Neuronal stem cell (in vitro differentiated cells): ENCODE measurements at regions not wholly inside any gene's neighbourhood (a gene's known extent, or its start where the extent isn't known, plus 50 kb on each side); places are given as distances from the start of the nearest gene placed in this dataset.

Experiments used
- DNase-seq: peaks from one replicate; pipeline ENCODE4 v3.0.0-alpha.2; 2013; ENCODE audit warnings: low spot score
- H2AFZ ChIP-seq: one replicate; pipeline ENCODE4 v1.6.1; 2013; ENCODE audit warnings: mild to moderate bottlenecking, low read length, inconsistent platforms
- H2AK5ac ChIP-seq: 2 replicates; pipeline ENCODE4 v1.6.1; 2013; ENCODE audit warnings: low read depth, mild to moderate bottlenecking, inconsistent platforms, low read length, moderate library complexity, mixed read lengths
- H2BK120ac ChIP-seq: 2 replicates; pipeline ENCODE4 v1.6.1; 2013; ENCODE audit warnings: low read depth, mild to moderate bottlenecking, inconsistent platforms, low read length, moderate library complexity, mixed read lengths
- H2BK12ac ChIP-seq: one replicate; pipeline ENCODE4 v1.6.1; 2013; ENCODE audit warnings: low read length, inconsistent platforms
- H2BK15ac ChIP-seq: 2 replicates; pipeline ENCODE4 v1.6.1; 2013; ENCODE audit warnings: mild to moderate bottlenecking, low read length, inconsistent platforms, mixed read lengths
- H2BK5ac ChIP-seq: one replicate; pipeline ENCODE4 v1.6.1; 2013; ENCODE audit warnings: inconsistent platforms, mild to moderate bottlenecking, low read length, moderate library complexity
- H3K14ac ChIP-seq: one replicate; pipeline ENCODE4 v1.6.1; 2013; ENCODE audit warnings: low read length, inconsistent platforms
- H3K18ac ChIP-seq: 2 replicates; pipeline ENCODE4 v1.6.1; 2013; ENCODE audit warnings: low read length, inconsistent platforms
- H3K23ac ChIP-seq: 2 replicates; pipeline ENCODE4 v1.6.1; 2013; ENCODE audit warnings: low read depth, mild to moderate bottlenecking, mixed read lengths, low read length, inconsistent platforms; ENCODE audit not compliant: poor library complexity
- H3K27ac ChIP-seq: replicated peaks from 3 replicates; pipeline ENCODE4 v1.5.1; 2013; ENCODE audit warnings: low read length, inconsistent platforms
- H3K27me3 ChIP-seq, 3 experiments: 2 replicates each; pipeline ENCODE4 v1.6.1; 2013; ENCODE audit warnings: low read length in 3 of 3, mild to moderate bottlenecking in 2 of 3, inconsistent platforms in 1 of 3, low read depth in 1 of 3, mixed read lengths in 1 of 3, moderate library complexity in 1 of 3; ENCODE audit not compliant: control insufficient read depth in 3 of 3, insufficient read depth in 3 of 3
- H3K36me3 ChIP-seq, 2 donors: replicated peaks in 1 of 2; 2 replicates each; pipeline ENCODE4 v1.6.1; 2013; ENCODE audit warnings: low read length in 2 of 2; ENCODE audit not compliant: control insufficient read depth in 2 of 2, insufficient read depth in 2 of 2
- H3K4ac ChIP-seq: 2 replicates; pipeline ENCODE4 v1.6.1; 2013; ENCODE audit warnings: inconsistent platforms, mild to moderate bottlenecking, low read length, moderate library complexity
- H3K4me1 ChIP-seq, 2 donors: 1 replicate in 1 of 2; 2 replicates in 1 of 2; pipeline ENCODE4 v1.6.1; 2013; ENCODE audit warnings: low read length in 2 of 2, low read depth in 1 of 2; ENCODE audit not compliant: control insufficient read depth in 2 of 2, insufficient read depth in 1 of 2
- H3K4me2 ChIP-seq: one replicate; pipeline ENCODE4 v1.6.1; 2013; ENCODE audit warnings: mild to moderate bottlenecking, low read length, inconsistent platforms; ENCODE audit not compliant: insufficient read depth, poor library complexity, severe bottlenecking
- H3K4me3 ChIP-seq, 2 donors: 2 replicates each; pipeline ENCODE4 v1.5.1; 2013; ENCODE audit warnings: low read length in 2 of 2, mild to moderate bottlenecking in 2 of 2, inconsistent platforms in 1 of 2, moderate library complexity in 1 of 2
- H3K79me1 ChIP-seq: one replicate; pipeline ENCODE4 v1.6.1; 2013; ENCODE audit warnings: low read depth, mild to moderate bottlenecking, inconsistent platforms, low read length, moderate library complexity
- H3K9ac ChIP-seq: one replicate; pipeline ENCODE4 v1.6.1; 2013; ENCODE audit warnings: mild to moderate bottlenecking, low read depth, low read length, inconsistent platforms; ENCODE audit not compliant: poor library complexity
- H3K9me3 ChIP-seq, 2 donors: replicated peaks in 1 of 2; 2 replicates each; pipeline versions ENCODE3 to v1.6.1; 2013; ENCODE audit warnings: low read length in 2 of 2, mild to moderate bottlenecking in 2 of 2, inconsistent platforms in 1 of 2, low read depth in 1 of 2, mixed read lengths in 1 of 2, moderate library complexity in 1 of 2; ENCODE audit not compliant: control insufficient read depth in 2 of 2, insufficient read depth in 1 of 2
- H4K8ac ChIP-seq: one replicate; pipeline ENCODE4 v1.6.1; 2013; ENCODE audit warnings: low read depth, mild to moderate bottlenecking, inconsistent platforms, low read length, moderate library complexity
- H4K91ac ChIP-seq: one replicate; pipeline ENCODE4 v1.6.1; 2013; ENCODE audit warnings: low read length, low read depth, mild to moderate bottlenecking, inconsistent platforms; ENCODE audit not compliant: poor library complexity
- WGBS, 2 donors: extraction: QIAGEN DNeasy Blood & Tissue Kit; methylation state at CpG; one replicate each; pipeline ENCODE4 v1.1.7; 2013; ENCODE audit warnings: missing lambda C conversion rate in 2 of 2, mixed read lengths in 1 of 2; ENCODE audit not compliant: insufficient read length in 2 of 2, insufficient replicate concordance in 1 of 2; ENCODE audit errors: extremely low coverage in 2 of 2; 5-methylcytosine and 5-hydroxymethylcytosine counted together

GRCh38 chr11:122276221-122276620, 160.2 kb upstream of the BLID start:
- no peak overlapping the region for H3K18ac ChIP-seq
- H2BK12ac ChIP-seq: no peak overlapping the region
- no peak overlapping the region for H4K91ac ChIP-seq
- no peaks in the 10 kb centered on the region for H3K9me3 ChIP-seq
- H3K9ac ChIP-seq: no peak overlapping the region
- H3K27me3 ChIP-seq: no peaks in the 10 kb centered on the region
- H3K4me1 ChIP-seq: peaks cover 3 to 7% of the 10 kb centered on the region in 2 donors
- no peak overlapping the region for H2AFZ ChIP-seq
- H2BK120ac ChIP-seq: no peak overlapping the region
- DNase-seq: no peak
- H3K36me3 ChIP-seq: no peaks in the 10 kb centered on the region
- no peaks in the 10 kb centered on the region for H3K79me1 ChIP-seq
- no peak overlapping the region for H3K14ac ChIP-seq
- no peak overlapping the region for H3K23ac ChIP-seq
- H4K8ac ChIP-seq: no peak overlapping the region
- WGBS, 2 donors: no CpG with 5 or more reads among the region's 1 CpG
- no peak overlapping the region for H2AK5ac ChIP-seq
- H2BK5ac ChIP-seq: no peak overlapping the region
- H3K27ac ChIP-seq: no peak overlapping the region
- no peak overlapping the region for H3K4me2 ChIP-seq
- H2BK15ac ChIP-seq: no peak overlapping the region
- H3K4me3 ChIP-seq: no peak overlapping the region
- no peak overlapping the region for H3K4ac ChIP-seq

GRCh38 chr11:122275508-122275907, 159.5 kb upstream of the BLID start:
- H3K4me1 ChIP-seq: peaks cover 3 to 11% of the 10 kb centered on the region in 2 donors
- no peak overlapping the region for H4K8ac ChIP-seq
- no peaks in the 10 kb centered on the region for H3K79me1 ChIP-seq
- H4K91ac ChIP-seq: no peak overlapping the region
- no peak overlapping the region for H2BK5ac ChIP-seq
- H3K9me3 ChIP-seq: no peaks in the 10 kb centered on the region
- H2BK12ac ChIP-seq: no peak overlapping the region
- H2AK5ac ChIP-seq: no peak overlapping the region
- H3K4me3 ChIP-seq: no peak overlapping the region
- no peak overlapping the region for H3K4me2 ChIP-seq
- no peaks in the 10 kb centered on the region for H3K27me3 ChIP-seq
- no peak overlapping the region for H3K27ac ChIP-seq
- H3K18ac ChIP-seq: no peak overlapping the region
- H2BK15ac ChIP-seq: no peak overlapping the region
- DNase-seq: no peak
- no peak overlapping the region for H2AFZ ChIP-seq
- H3K9ac ChIP-seq: no peak overlapping the region
- H3K14ac ChIP-seq: no peak overlapping the region
- no peak overlapping the region for H3K23ac ChIP-seq
- no CpG with 5 or more reads among the region's 4 CpGs for WGBS, 2 donors
- no peak overlapping the region for H3K4ac ChIP-seq
- no peak overlapping the region for H2BK120ac ChIP-seq
- H3K36me3 ChIP-seq: no peaks in the 10 kb centered on the region

- no peak overlapping the region for H2BK120ac ChIP-seq
- H4K91ac ChIP-seq: no peak overlapping the region
- no peak overlapping the region for H3K27ac ChIP-seq
- no peak overlapping the region for H3K18ac ChIP-seq
- H3K4ac ChIP-seq: no peak overlapping the region
- H2BK15ac ChIP-seq: no peak overlapping the region
- H3K36me3 ChIP-seq: no peaks in the 10 kb centered on the region
- no peak overlapping the region for H4K8ac ChIP-seq
- peak overlapping the region; percentile 73 for H2AFZ ChIP-seq
- no peak overlapping the region for H3K4me3 ChIP-seq
- H2BK12ac ChIP-seq: no peak overlapping the region
- H3K9ac ChIP-seq: no peak overlapping the region
- H3K27me3 ChIP-seq: no peaks in the 10 kb centered on the region
- no peak for DNase-seq
- H3K4me1 ChIP-seq: peaks cover 6 to 20% of the 10 kb centered on the region in 2 donors
- H2BK5ac ChIP-seq: no peak overlapping the region
- no peak overlapping the region for H2AK5ac ChIP-seq
- no peak overlapping the region for H3K4me2 ChIP-seq
- H3K23ac ChIP-seq: no peak overlapping the region
- WGBS, 2 donors: no CpG with 5 or more reads among the region's 3 CpGs
- no peak overlapping the region for H3K14ac ChIP-seq
- H3K79me1 ChIP-seq: no peaks in the 10 kb centered on the region
- no peaks in the 10 kb centered on the region for H3K9me3 ChIP-seq
Observed at GRCh38 chr11:122273476-122274191, 157.6 kb upstream of the BLID start.

- Histone ChIP-seq H3K36me3 (no peaks in the 10 kb centered on the region), H3K4me1 (peaks cover 7 to 22% of the 10 kb centered on the region in 2 donors), H3K14ac (no peak overlapping the region), H3K27me3 (no peaks in the 10 kb centered on the region), H3K27ac (no peak overlapping the region), H3K9ac (no peak overlapping the region), H3K4me2 (no peak overlapping the region), H2BK120ac (no peak overlapping the region), H3K9me3 (no peaks in the 10 kb centered on the region), H2AFZ (no peak overlapping the region), H4K8ac (no peak overlapping the region), H3K4ac (no peak overlapping the region), H4K91ac (no peak overlapping the region), H2BK15ac (no peak overlapping the region), H3K79me1 (no peaks in the 10 kb centered on the region), H2BK5ac (no peak overlapping the region), H3K18ac (no peak overlapping the region), H2AK5ac (no peak overlapping the region), H2BK12ac (no peak overlapping the region), H3K4me3 (no peak overlapping the region), H3K23ac (no peak overlapping the region)
- DNase-seq: no peak
- WGBS, 2 donors: no CpG with 5 or more reads among the region's 4 CpGs
Observed at GRCh38 chr11:122271745-122272144, 155.7 kb upstream of the BLID start.
